Fibroblast of villous mesenchyme (primary cell): ENCODE measurements at regions not wholly inside any gene's neighbourhood (a gene's known extent, or its start where the extent isn't known, plus 50 kb on each side); places are given as distances from the start of the nearest gene placed in this dataset.

Experiments
- DNase-seq: peaks from one replicate; pipeline ENCODE4 v3.0.0-alpha.2; 2010; ENCODE audit warnings: low read depth
- H3K4me3 ChIP-seq: 2 replicates; pipeline ENCODE4 v1.5.1; 2011; ENCODE audit warnings: low read depth, mild to moderate bottlenecking, low read length
- TF ChIP-seq, protein P1 (sequence below): IDR thresholded peaks from 2 replicates; pipeline ENCODE4 v1.5.1; 2012; ENCODE audit warnings: low read depth, mild to moderate bottlenecking, low read length; ENCODE audit not compliant: insufficient read depth

DNA sequence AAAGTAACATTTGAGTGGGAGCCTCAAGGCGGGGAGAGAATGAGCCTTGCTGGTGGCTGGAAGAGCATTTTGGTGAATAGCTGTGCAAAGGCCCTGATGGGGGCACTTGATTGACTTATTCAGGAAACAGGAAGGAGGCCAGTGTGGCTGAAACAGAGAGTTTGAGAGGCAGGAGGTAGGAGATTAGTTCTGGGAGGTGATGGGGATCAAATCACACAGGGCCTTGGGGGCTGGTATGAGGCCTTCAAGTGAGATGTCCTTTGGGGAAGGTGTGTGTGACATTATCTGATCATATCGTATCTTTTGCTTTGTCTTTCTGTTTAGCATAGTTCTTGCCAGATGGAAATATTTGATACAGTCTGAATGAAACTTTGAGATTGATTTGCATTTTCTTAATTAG, 172.3 kb downstream of the TENT4A start:
- TF ChIP-seq, protein P1, sequence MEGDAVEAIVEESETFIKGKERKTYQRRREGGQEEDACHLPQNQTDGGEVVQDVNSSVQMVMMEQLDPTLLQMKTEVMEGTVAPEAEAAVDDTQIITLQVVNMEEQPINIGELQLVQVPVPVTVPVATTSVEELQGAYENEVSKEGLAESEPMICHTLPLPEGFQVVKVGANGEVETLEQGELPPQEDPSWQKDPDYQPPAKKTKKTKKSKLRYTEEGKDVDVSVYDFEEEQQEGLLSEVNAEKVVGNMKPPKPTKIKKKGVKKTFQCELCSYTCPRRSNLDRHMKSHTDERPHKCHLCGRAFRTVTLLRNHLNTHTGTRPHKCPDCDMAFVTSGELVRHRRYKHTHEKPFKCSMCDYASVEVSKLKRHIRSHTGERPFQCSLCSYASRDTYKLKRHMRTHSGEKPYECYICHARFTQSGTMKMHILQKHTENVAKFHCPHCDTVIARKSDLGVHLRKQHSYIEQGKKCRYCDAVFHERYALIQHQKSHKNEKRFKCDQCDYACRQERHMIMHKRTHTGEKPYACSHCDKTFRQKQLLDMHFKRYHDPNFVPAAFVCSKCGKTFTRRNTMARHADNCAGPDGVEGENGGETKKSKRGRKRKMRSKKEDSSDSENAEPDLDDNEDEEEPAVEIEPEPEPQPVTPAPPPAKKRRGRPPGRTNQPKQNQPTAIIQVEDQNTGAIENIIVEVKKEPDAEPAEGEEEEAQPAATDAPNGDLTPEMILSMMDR: no peak
- no peak overlapping the region for H3K4me3 ChIP-seq
- DNase-seq: no peak

DNA sequence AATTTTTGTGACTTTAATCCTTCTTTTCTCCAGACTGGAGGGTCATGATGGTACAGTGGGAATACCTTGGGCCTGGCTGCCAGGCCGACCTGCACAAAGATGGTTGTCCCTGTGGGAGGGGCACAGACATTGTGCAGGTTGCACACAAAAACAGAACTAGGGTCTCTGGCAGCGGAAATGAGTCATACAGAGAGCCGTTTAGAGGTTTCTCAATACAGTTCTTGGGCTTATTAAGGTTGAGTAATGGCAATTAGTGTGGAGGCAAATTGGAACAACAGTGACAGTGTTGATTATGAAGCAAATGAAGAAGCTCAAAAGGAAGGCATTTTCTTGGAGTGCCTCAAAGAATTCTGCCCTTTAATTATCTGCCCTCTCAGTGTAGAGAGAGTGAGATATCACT, 173.6 kb downstream of the TENT4A start:
- no peak for DNase-seq
- TF ChIP-seq, protein P1: no peak
- H3K4me3 ChIP-seq: no peak overlapping the region

DNA sequence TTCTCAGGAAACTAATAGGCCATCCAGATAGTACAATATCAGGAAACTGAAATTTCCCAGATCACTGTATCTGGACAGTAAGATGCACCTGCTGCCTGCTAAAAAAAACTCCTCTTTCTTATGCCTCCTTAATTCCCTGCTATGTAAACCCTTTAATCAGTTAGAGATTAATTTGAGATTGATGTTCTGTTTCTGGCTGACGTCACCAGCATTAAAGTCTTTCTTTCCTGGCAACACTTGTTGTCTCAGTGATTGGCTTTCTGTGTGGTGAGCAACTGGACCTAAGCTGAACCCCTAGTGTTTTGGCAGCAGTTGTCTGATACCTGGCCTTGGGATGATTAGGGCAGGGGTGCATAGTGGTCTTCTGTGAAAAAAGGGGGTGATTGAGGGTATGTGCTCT, 175.8 kb downstream of the TENT4A start:
- TF ChIP-seq, protein P1: no peak
- H3K4me3 ChIP-seq: no peak overlapping the region
- DNase-seq: no peak

DNA sequence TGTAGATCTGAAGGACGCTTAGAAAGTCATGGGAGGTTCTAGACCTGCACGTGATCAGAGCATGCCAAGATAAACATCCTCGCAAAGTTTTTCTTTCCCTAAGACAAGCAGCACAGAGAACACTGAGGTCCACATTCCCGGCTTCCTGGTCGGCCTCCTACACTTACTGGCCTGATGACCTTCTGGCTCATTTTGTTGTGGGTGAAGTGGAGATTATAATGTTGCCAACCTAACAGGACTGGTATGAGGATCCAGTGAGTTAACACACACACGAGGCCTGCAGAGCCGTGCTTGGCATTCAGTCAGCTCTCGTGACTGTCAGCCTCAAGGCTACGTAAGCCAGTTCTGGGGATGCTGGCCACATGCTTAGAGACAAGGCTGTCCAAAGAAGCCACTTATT, 186.0 kb downstream of the TENT4A start:
- no peak for DNase-seq
- no peak overlapping the region for H3K4me3 ChIP-seq
- TF ChIP-seq, protein P1: no peak

DNA sequence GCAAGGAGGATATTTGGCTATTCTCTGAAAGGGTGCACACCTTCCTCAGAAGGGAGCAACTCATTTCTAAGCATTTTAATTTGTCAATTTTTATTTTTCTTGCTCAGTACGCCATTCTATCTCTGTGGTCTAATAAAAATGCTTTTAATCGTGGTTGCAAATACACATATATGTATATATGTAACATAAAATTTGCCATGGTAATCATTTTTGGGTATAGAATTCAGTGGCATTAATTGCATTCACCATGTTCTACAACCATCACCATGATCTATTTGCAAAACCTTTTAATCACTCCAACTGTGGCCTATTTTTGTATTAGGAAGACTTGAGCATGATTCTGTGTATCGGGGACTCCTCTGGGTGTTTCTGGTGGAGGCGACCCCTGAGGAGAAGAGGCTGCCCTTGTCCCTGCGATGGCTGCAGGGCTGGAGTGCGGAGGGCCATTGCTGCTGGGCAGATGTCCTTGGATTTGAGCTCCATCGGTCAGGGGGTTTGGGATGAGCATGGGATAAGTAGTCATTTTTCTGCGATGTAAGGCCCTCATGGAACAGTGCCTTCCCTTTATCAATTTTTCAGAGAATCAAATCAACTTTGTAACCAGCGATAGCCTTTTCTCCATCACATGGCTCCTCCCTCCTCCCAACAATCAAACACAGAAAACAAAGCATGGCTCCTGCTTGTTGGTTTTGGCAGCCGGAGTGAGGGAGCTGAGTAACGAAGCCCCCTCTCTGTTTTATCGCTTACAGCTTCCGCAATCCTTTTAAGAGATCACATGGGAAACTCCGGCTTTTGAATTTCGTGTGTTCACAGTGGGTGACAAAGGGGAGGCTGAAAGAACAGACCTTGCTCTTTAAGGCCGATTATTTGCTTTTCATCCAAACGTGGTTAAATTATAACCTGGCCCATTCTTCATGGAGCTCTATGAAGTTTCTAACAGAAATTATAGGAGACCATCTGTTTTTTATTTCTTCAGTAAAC, 187.3 kb downstream of the TENT4A start:
- H3K4me3 ChIP-seq: no peak overlapping the region
- TF ChIP-seq, protein P1: no peak
- no peak for DNase-seq

DNA sequence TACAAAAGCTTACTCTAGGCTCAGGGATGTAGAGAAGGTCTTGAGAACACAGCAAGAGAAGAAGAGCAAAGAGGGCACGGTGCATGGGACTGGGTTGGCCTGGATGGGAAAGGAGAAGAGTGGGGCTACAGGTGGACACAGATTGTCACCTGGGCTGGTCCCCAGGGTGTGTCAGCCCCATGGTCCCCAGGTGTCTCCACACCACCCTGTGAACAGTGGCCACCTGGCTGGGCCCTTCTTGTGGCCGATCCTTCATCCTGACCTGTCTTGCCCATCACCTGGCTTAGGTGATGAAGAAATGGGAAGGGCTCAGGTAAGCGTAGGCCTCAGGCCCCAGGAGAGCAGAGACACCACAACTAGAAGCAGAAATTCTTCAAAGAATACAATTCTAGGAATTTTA, 188.9 kb downstream of the TENT4A start:
- TF ChIP-seq, protein P1: no peak
- DNase-seq: no peak
- no peak overlapping the region for H3K4me3 ChIP-seq
